Endothelial cell of umbilical vein (primary cell): ENCODE measurements at regions not wholly inside any gene's neighbourhood (a gene's known extent, or its start where the extent isn't known, plus 50 kb on each side); places are given as distances from the start of the nearest gene placed in this dataset.
A peak's percentile ranks its signal among the peaks of the same experiment; 100 is the strongest.

Source experiments
- BruUV-seq: library from RNA; stranded (reverse); fragments of 400-500 nt; replicated peaks from 2 replicates; lab custom pipeline; 2021; lab: Mats Ljungman, UMichigan
- CTCF ChIA-PET: fragments of 300-600, 350-600 bp; sonication (Branson Sonifier 250); formaldehyde crosslinking; loops from one replicate; lab custom pipeline; 2021; ENCODE audit warnings: antibody characterized with exemption, inconsistent platforms; lab: Charles Lee
- POLR2A ChIA-PET: fragments of 300-600, 350-600 bp; sonication (Branson Sonifier 250); formaldehyde crosslinking; loops from one replicate; lab custom pipeline; 2021; ENCODE audit warnings: antibody characterized with exemption, inconsistent platforms; lab: Charles Lee
- DNase-seq: peaks from one replicate; pipeline ENCODE4 v3.0.0-alpha.2; 2011; ENCODE audit warnings: low read depth, low spot score
- FAIRE-seq: peaks from 2 replicates; lab custom pipeline; 2011; peaks lifted over from hg19 to GRCh38; lab: Jason Lieb, UNC
- H2AFZ ChIP-seq: 2 replicates; pipeline ENCODE4 v1.6.0; 2012; ENCODE audit warnings: low read depth, low read length, control low read depth, inconsistent platforms
- H3K27ac ChIP-seq: 2 replicates; pipeline ENCODE4 v1.5.1; 2011; ENCODE audit warnings: low read depth, mild to moderate bottlenecking, control low read depth, low read length, moderate library complexity; ENCODE audit not compliant: insufficient read depth
- H3K27me3 ChIP-seq, 2 experiments: 2 replicates each; pipeline versions ENCODE4 v1.6.0 to v1.6.1; 2011; ENCODE audit warnings: low read length in 2 of 2, mixed read lengths in 1 of 2; ENCODE audit not compliant: control insufficient read depth in 2 of 2, insufficient read depth in 2 of 2
- H3K36me3 ChIP-seq, 2 experiments: 2 replicates in 1 of 2; 3 replicates in 1 of 2; pipeline ENCODE4 v1.5.1; 2011; ENCODE audit warnings: low read length in 2 of 2, mild to moderate bottlenecking in 1 of 2, moderate library complexity in 1 of 2; ENCODE audit not compliant: control insufficient read depth in 2 of 2, insufficient read depth in 2 of 2; ENCODE audit errors: extremely low read depth in 1 of 2
- H3K4me1 ChIP-seq: 3 replicates; pipeline ENCODE4 v1.5.1; 2011; ENCODE audit warnings: mild to moderate bottlenecking, low read length; ENCODE audit not compliant: control insufficient read depth, insufficient read depth; ENCODE audit errors: extremely low read depth
- H3K4me2 ChIP-seq: 2 replicates; pipeline ENCODE4 v1.6.1; 2011; ENCODE audit warnings: low read length, control low read depth, mixed read lengths; ENCODE audit not compliant: insufficient read depth
- H3K4me3 ChIP-seq, 3 experiments: fragments of 200-600 bp in 1 of 3; sonication (generic), shearing (Covaris generic) in 1 of 3; replicated peaks in 1 of 3; 2 replicates each; pipeline ENCODE4 v1.5.1; 2011 to 2016; ENCODE audit warnings: control low read depth in 3 of 3, low read length in 3 of 3, mild to moderate bottlenecking in 2 of 3, inconsistent platforms in 1 of 3, low read depth in 1 of 3, moderate library complexity in 1 of 3; ENCODE audit not compliant: insufficient read depth in 1 of 3
- H3K79me2 ChIP-seq: 2 replicates; pipeline ENCODE4 v1.6.0; 2012; ENCODE audit warnings: low read length, inconsistent platforms; ENCODE audit not compliant: control insufficient read depth, insufficient read depth
- H3K9ac ChIP-seq: replicated peaks from 2 replicates; pipeline ENCODE3; 2011; ENCODE audit warnings: low read length, control low read depth; ENCODE audit not compliant: insufficient read depth; ENCODE audit errors: extremely low read depth
- H3K9me1 ChIP-seq: replicated peaks from 3 replicates; pipeline ENCODE4 v1.6.0; 2011; ENCODE audit warnings: mild to moderate bottlenecking, low read length; ENCODE audit not compliant: control insufficient read depth, insufficient read depth; ENCODE audit errors: extremely low read depth
- H3K9me3 ChIP-seq: replicated peaks from 2 replicates; pipeline ENCODE4 v1.5.1; 2012; ENCODE audit warnings: low read length, inconsistent platforms; ENCODE audit not compliant: control insufficient read depth, insufficient read depth
- H4K20me1 ChIP-seq: replicated peaks from 2 replicates; pipeline ENCODE3; 2011; ENCODE audit warnings: mild to moderate bottlenecking, low read length; ENCODE audit not compliant: control insufficient read depth, insufficient read depth; ENCODE audit errors: extremely low read depth
- EZH2 ChIP-seq: IDR thresholded peaks from 2 replicates; pipeline ENCODE4 v1.6.1; 2012; ENCODE audit warnings: borderline replicate concordance, low read depth, mild to moderate bottlenecking, moderate library complexity, low read length, inconsistent platforms; ENCODE audit not compliant: severe bottlenecking
- FOS ChIP-seq: IDR thresholded peaks from 2 replicates; pipeline ENCODE4 v1.6.1; 2011; ENCODE audit warnings: mild to moderate bottlenecking, low read length, moderate library complexity, borderline replicate concordance; ENCODE audit not compliant: insufficient read depth
- GATA2 ChIP-seq: IDR thresholded peaks from 2 replicates; pipeline ENCODE4 v1.7.0; 2011; ENCODE audit warnings: low read depth, mild to moderate bottlenecking, moderate library complexity, mixed read lengths, low read length; ENCODE audit not compliant: insufficient read length, insufficient read depth
- JUN ChIP-seq: IDR thresholded peaks from 2 replicates; pipeline ENCODE4 v1.6.1; 2011; ENCODE audit warnings: borderline replicate concordance, low read depth; ENCODE audit not compliant: insufficient read length, insufficient read depth
- POLR2A ChIP-seq: IDR thresholded peaks from 2 replicates; pipeline ENCODE4 v1.6.1; 2012; ENCODE audit warnings: low read depth, mild to moderate bottlenecking, control low read depth, low read length
- dilution Hi-C: fragments of 300-500 bp; cut with MboI; formaldehyde crosslinking; loops from one replicate; pipeline ENCODE4 v1.15.0; 2019; ENCODE audit warnings: low sequenced_read_pairs; ENCODE audit not compliant: extremely low pct_ligation_motif_present
- intact Hi-C: fragments of 100-400 bp; cut with micrococcal nuclease; formaldehyde crosslinking; loops from one replicate; pipeline ENCODE4 v1.10.0; 2022
- TF ChIP-seq, protein P1 (sequence below), 2 donors: IDR thresholded peaks; 1 replicate in 1 of 2; 2 replicates in 1 of 2; pipeline ENCODE4 v1.5.1; 2011; ENCODE audit warnings: low read length in 2 of 2, mild to moderate bottlenecking in 2 of 2, moderate library complexity in 2 of 2, control low read depth in 1 of 2, inconsistent platforms in 1 of 2, low read depth in 1 of 2; ENCODE audit not compliant: insufficient read depth in 1 of 2; ENCODE audit errors: extremely low read depth in 1 of 2

DNA sequence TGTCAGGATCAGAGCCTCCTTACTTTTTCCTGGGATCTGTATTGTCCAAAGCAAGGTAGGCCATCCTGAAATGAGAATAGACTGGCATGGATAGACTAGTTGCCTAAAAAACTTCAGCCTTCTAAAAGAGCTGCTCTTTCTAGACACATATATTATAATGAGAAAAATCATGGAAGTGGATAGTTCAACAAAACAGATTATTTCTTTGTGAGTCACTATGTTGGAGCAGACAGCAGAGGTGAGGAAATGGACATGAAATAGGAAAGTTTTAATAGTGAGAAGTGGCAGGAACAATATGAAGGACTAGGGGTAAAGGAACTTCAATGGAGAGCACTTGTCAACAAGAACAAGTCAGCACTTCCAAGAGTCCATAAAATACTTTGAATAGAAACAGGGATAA is 101.9 kb upstream of the ANO3 start:
- Histone ChIP-seq H3K9ac (peak overlapping the region; percentile 53), H3K9me1 (no peaks in the 10 kb centered on the region), H2AFZ (peak overlapping the region; percentile 50), H3K27me3 (no peaks in the 10 kb centered on the region), H3K4me1 (peaks cover 58% of the 10 kb centered on the region), H3K36me3 (no peaks in the 10 kb centered on the region), H3K79me2 (no peaks in the 10 kb centered on the region), H4K20me1 (no peaks in the 10 kb centered on the region), H3K4me2 (peak overlapping the region; percentile 36), H3K4me3 (no peak overlapping the region), H3K27ac (peak overlapping the region; percentile 92), H3K9me3 (no peaks in the 10 kb centered on the region)
- POLR2A ChIA-PET = no interaction called here
- intact Hi-C loops (loop anchor here (1.0 to 5.0 kb wide), 5 partner anchors 55 to 1723 kb away; no protein-coding TSS in a partner anchor), dilution Hi-C loops (loop anchor here (25.0 kb wide), 1 partner anchor 243 kb away; no protein-coding TSS in a partner anchor)
- BruUV-seq = no TSS peak
- TF ChIP-seq, protein P1, sequence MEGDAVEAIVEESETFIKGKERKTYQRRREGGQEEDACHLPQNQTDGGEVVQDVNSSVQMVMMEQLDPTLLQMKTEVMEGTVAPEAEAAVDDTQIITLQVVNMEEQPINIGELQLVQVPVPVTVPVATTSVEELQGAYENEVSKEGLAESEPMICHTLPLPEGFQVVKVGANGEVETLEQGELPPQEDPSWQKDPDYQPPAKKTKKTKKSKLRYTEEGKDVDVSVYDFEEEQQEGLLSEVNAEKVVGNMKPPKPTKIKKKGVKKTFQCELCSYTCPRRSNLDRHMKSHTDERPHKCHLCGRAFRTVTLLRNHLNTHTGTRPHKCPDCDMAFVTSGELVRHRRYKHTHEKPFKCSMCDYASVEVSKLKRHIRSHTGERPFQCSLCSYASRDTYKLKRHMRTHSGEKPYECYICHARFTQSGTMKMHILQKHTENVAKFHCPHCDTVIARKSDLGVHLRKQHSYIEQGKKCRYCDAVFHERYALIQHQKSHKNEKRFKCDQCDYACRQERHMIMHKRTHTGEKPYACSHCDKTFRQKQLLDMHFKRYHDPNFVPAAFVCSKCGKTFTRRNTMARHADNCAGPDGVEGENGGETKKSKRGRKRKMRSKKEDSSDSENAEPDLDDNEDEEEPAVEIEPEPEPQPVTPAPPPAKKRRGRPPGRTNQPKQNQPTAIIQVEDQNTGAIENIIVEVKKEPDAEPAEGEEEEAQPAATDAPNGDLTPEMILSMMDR (IDR thresholded peaks at IDR 0.05; ENCODE audit: extremely low read depth in 1 of 2, insufficient read depth in 1 of 2, low read depth in 1 of 2, low read length in 2 of 2) = no peak
- TF ChIP-seq FOS = peak; percentile 10
- no peak for FAIRE-seq
- CTCF ChIA-PET = interaction anchor here (0.6 to 3.9 kb wide), 8 partner anchors 10 to 1257 kb away, joined by 4 to 142 read pairs (median 6); no protein-coding TSS in a partner anchor
- peak; percentile 68 for DNase-seq

DNA sequence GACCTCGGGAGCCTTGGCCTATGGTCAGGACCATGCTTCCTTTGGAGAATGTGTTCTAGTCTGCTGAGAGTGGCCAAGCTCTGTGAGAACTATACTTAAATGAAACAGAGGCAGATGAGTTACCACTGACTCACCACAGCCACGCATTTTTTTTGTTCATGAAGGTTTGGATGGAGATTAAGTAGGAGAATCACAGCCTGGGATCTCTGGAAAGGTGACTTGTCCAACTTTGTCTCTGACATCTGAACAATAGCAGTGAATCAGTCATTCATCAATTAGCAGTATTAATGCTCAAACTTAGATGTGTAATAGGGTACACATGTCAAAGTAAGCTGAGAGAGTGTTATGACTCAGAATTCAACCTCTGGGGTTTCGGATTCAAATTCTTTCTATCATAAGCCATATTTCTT is 100.7 kb upstream of the ANO3 start:
- dilution Hi-C loops = loop anchor here (25.0 kb wide), 1 partner anchor 244 kb away; no protein-coding TSS in a partner anchor
- ChIA-PET CTCF (interaction anchor here (0.9 to 1.8 kb wide), 4 partner anchors 46 to 928 kb away, joined by 3 to 7 read pairs (median 5); no protein-coding TSS in a partner anchor), POLR2A (no interaction called here)
- Histone ChIP-seq H3K4me1 (peaks cover 59% of the 10 kb centered on the region), H3K27ac (peak overlapping the region; percentile 92), H2AFZ (peak overlapping the region; percentile 35), H3K9me3 (no peaks in the 10 kb centered on the region), H3K36me3 (no peaks in the 10 kb centered on the region), H3K79me2 (no peaks in the 10 kb centered on the region), H3K4me2 (no peak overlapping the region), H3K9me1 (no peaks in the 10 kb centered on the region), H3K9ac (no peak overlapping the region), H4K20me1 (no peaks in the 10 kb centered on the region), H3K4me3 (no peak overlapping the region), H3K27me3 (no peaks in the 10 kb centered on the region)
- DNase-seq (peak; percentile 76), FAIRE-seq (peak; percentile 62)
- intact Hi-C loops = no loop called here
- TF ChIP-seq POLR2A (no peak), JUN (peak; percentile 23), EZH2 (no peak), FOS (peak; percentile 91), GATA2 (peak; percentile 87)
- no TSS peak for BruUV-seq
